GM21447 (cell line): ENCODE measurements at regions not wholly inside any gene's neighbourhood (a gene's known extent, or its start where the extent isn't known, plus 50 kb on each side); places are given as distances from the start of the nearest gene placed in this dataset.

Experiments used
- ATAC-seq: cut with Tn5 transposase; IDR thresholded peaks from one replicate; pipeline ENCODE4 v1.9.1; 2021; ENCODE audit not compliant: unreplicated experiment

GRCh38 chr11:28770806-28771205 is 662.6 kb downstream of the METTL15 start:
- ATAC-seq = no peak

GRCh38 chr11:28767574-28767973 is 659.4 kb downstream of the METTL15 start:
- no peak for ATAC-seq

GRCh38 chr11:28763876-28764275 is 655.7 kb downstream of the METTL15 start:
- ATAC-seq = no peak

- no peak for ATAC-seq
Measured at GRCh38 chr11:28763151-28763550, 655.0 kb downstream of the METTL15 start.

GRCh38 chr11:28760676-28761390 is 652.6 kb downstream of the METTL15 start:
- no peak for ATAC-seq

GRCh38 chr11:28759311-28759710 is 651.1 kb downstream of the METTL15 start:
- no peak for ATAC-seq

- no peak for ATAC-seq
Measured at GRCh38 chr11:28757725-28758515, 649.7 kb downstream of the METTL15 start.

GRCh38 chr11:28756977-28757376 is 648.8 kb downstream of the METTL15 start:
- no peak for ATAC-seq

- ATAC-seq = no peak
Measured at GRCh38 chr11:28743061-28743550, 634.9 kb downstream of the METTL15 start.

GRCh38 chr11:28739489-28740280 is 631.5 kb downstream of the METTL15 start:
- ATAC-seq = no peak

- no peak for ATAC-seq
Measured at GRCh38 chr11:28738549-28738948, 630.4 kb downstream of the METTL15 start.

GRCh38 chr11:28736256-28736655 is 628.1 kb downstream of the METTL15 start:
- no peak for ATAC-seq

- ATAC-seq = no peak
Measured at GRCh38 chr11:28735511-28735910, 627.3 kb downstream of the METTL15 start.

GRCh38 chr11:28730889-28731288 is 622.7 kb downstream of the METTL15 start:
- ATAC-seq = no peak

- no peak for ATAC-seq
Measured at GRCh38 chr11:28730336-28730735, 622.1 kb downstream of the METTL15 start.

- ATAC-seq = no peak
Measured at GRCh38 chr11:28729339-28729738, 621.2 kb downstream of the METTL15 start.

GRCh38 chr11:28728666-28729065 is 620.5 kb downstream of the METTL15 start:
- ATAC-seq = no peak

- ATAC-seq = no peak
Measured at GRCh38 chr11:28727254-28727653, 619.1 kb downstream of the METTL15 start.

- no peak for ATAC-seq
Measured at GRCh38 chr11:28726432-28726831, 618.2 kb downstream of the METTL15 start.

GRCh38 chr11:28715726-28716125 is 607.5 kb downstream of the METTL15 start:
- ATAC-seq = no peak

GRCh38 chr11:28713850-28714249 is 605.7 kb downstream of the METTL15 start:
- no peak for ATAC-seq
